GM23338 (cell line): ENCODE measurements at regions not wholly inside any gene's neighbourhood (a gene's known extent, or its start where the extent isn't known, plus 50 kb on each side); places are given as distances from the start of the nearest gene placed in this dataset.

ENCODE experiments used
- ATAC-seq: fragments of 200-7000 bp; cut with Tn5 transposase; 3 replicates; pipeline ENCODE4 v1.9.1; 2020
- DNase-seq: peaks from one replicate; pipeline ENCODE4 v3.0.0-alpha.2; 2015; ENCODE audit warnings: low spot score
- H2AFZ ChIP-seq: fragments of 200-600 bp; sonication (generic); 2 replicates; pipeline ENCODE4 v1.8.0; 2016; ENCODE audit warnings: antibody characterized with exemption, mild to moderate bottlenecking, moderate library complexity
- H3F3A ChIP-seq: fragments of 200-600 bp; sonication (generic); replicated peaks from 2 replicates; pipeline ENCODE4 v1.8.0; 2017; ENCODE audit warnings: antibody characterized with exemption, mixed run types, low read depth
- H3K27ac ChIP-seq: fragments of 200-600 bp; sonication (generic); 2 replicates; pipeline ENCODE4 v1.6.1; 2016; ENCODE audit warnings: low read depth
- H3K27me3 ChIP-seq: fragments of 200-600 bp; sonication (generic); 2 replicates; pipeline ENCODE4 v1.8.0; 2016; ENCODE audit warnings: mild to moderate bottlenecking, mixed run types, moderate library complexity; ENCODE audit not compliant: insufficient read depth
- H3K36me3 ChIP-seq: fragments of 200-600 bp; sonication (generic); 2 replicates; pipeline ENCODE4 v1.8.0; 2016; ENCODE audit warnings: mild to moderate bottlenecking; ENCODE audit not compliant: insufficient read depth
- H3K4me1 ChIP-seq: fragments of 200-600 bp; sonication (generic); 2 replicates; pipeline ENCODE4 v1.8.0; 2016; ENCODE audit warnings: mild to moderate bottlenecking, moderate library complexity; ENCODE audit not compliant: insufficient read depth
- H3K4me2 ChIP-seq: fragments of 200-600 bp; sonication (generic); 2 replicates; pipeline ENCODE4 v1.7.1; 2017; ENCODE audit warnings: mixed run types
- H3K4me3 ChIP-seq: fragments of 200-600 bp; sonication (generic); 2 replicates; pipeline ENCODE4 v1.6.1; 2016; ENCODE audit warnings: mixed run types
- H3K79me2 ChIP-seq: fragments of 200-600 bp; sonication (generic); replicated peaks from 2 replicates; pipeline ENCODE4 v1.8.0; 2017; ENCODE audit warnings: mild to moderate bottlenecking; ENCODE audit not compliant: insufficient read depth
- H3K9me2 ChIP-seq: fragments of 200-600 bp; sonication (generic); 2 replicates; pipeline ENCODE4 v1.8.0; 2017; ENCODE audit not compliant: insufficient read depth
- H4K20me1 ChIP-seq: fragments of 200-600 bp; sonication (generic); replicated peaks from 2 replicates; pipeline ENCODE4 v1.8.0; 2017; ENCODE audit warnings: mild to moderate bottlenecking; ENCODE audit not compliant: insufficient read depth
- H3K27ac Mint-ChIP-seq: 2 replicates; pipeline ENCODE4 v1.8.0; 2020; ENCODE audit warnings: inconsistent platforms, mild to moderate bottlenecking, moderate library complexity, mixed read lengths
- H3K27me3 Mint-ChIP-seq: 3 replicates; pipeline ENCODE4 v1.8.0; 2022; ENCODE audit warnings: low read depth, mild to moderate bottlenecking, moderate library complexity, mixed read lengths, inconsistent platforms; ENCODE audit not compliant: insufficient read depth, poor library complexity
- H3K36me3 Mint-ChIP-seq: 3 replicates; pipeline ENCODE4 v1.8.0; 2021; ENCODE audit warnings: low read depth, mild to moderate bottlenecking, inconsistent platforms, moderate library complexity, mixed read lengths
- H3K4me1 Mint-ChIP-seq: 3 replicates; pipeline ENCODE4 v1.8.0; 2020; ENCODE audit warnings: mild to moderate bottlenecking, inconsistent platforms, mixed read lengths
- H3K4me3 Mint-ChIP-seq: 3 replicates; pipeline ENCODE4 v1.8.0; 2021; ENCODE audit warnings: moderate library complexity, mild to moderate bottlenecking, inconsistent platforms, mixed read lengths
- H3K9me3 Mint-ChIP-seq: 3 replicates; pipeline ENCODE4 v1.8.0; 2020; ENCODE audit warnings: moderate library complexity, mild to moderate bottlenecking, inconsistent platforms, mixed read lengths
- CREB1 ChIP-seq: fragments of 250-450 bp; sonication (Bioruptor Pico); IDR thresholded peaks from 2 replicates; pipeline ENCODE4 v1.5.0; 2020; ENCODE audit warnings: low read depth, mild to moderate bottlenecking, moderate library complexity
- CTCF ChIP-seq, 2 experiments: fragments of 200-600 bp in 1 of 2; sonication (generic) in 1 of 2; conservative IDR thresholded peaks; 2 replicates each; pipeline versions ENCODE4 v1.5.1 to v1.6.1; 2016 to 2017; ENCODE audit warnings: antibody characterized with exemption in 2 of 2, low read depth in 2 of 2, mild to moderate bottlenecking in 2 of 2, moderate library complexity in 1 of 2
- ETS1 ChIP-seq: IDR thresholded peaks from 2 replicates; pipeline ENCODE4 v1.6.1; 2016; ENCODE audit warnings: antibody characterized with exemption
- EZH2 ChIP-seq: fragments of 200-600 bp; sonication (generic); IDR thresholded peaks from one replicate; pipeline ENCODE4 v1.8.0; 2017; ENCODE audit warnings: antibody characterized with exemption, mild to moderate bottlenecking, low read depth; ENCODE audit not compliant: unreplicated experiment
- EZH2phosphoT487 ChIP-seq: fragments of 200-600 bp; sonication (generic); IDR thresholded peaks from one replicate; pipeline ENCODE4 v1.8.1; 2018; ENCODE audit warnings: antibody characterized with exemption; ENCODE audit not compliant: unreplicated experiment
- JUNB ChIP-seq: IDR thresholded peaks from one replicate; pipeline ENCODE4 v1.6.1; 2016; ENCODE audit warnings: antibody characterized with exemption; ENCODE audit not compliant: unreplicated experiment
- NANOG ChIP-seq: IDR thresholded peaks from 2 replicates; pipeline ENCODE4 v1.6.1; 2016; ENCODE audit warnings: antibody characterized with exemption, borderline replicate concordance
- POLR2AphosphoS5 ChIP-seq: IDR thresholded peaks from 2 replicates; pipeline ENCODE4 v1.6.1; 2016; ENCODE audit warnings: antibody characterized with exemption, low read depth
- STAT1 ChIP-seq: IDR thresholded peaks from one replicate; pipeline ENCODE4 v1.6.1; 2016; ENCODE audit warnings: antibody characterized with exemption; ENCODE audit not compliant: unreplicated experiment
- ZNF114 ChIP-seq: fragments of 250-450 bp; sonication (Bioruptor Pico); IDR thresholded peaks from 2 replicates; pipeline ENCODE4 v1.5.0; 2020; ENCODE audit warnings: mild to moderate bottlenecking, moderate library complexity
- ZNF331 ChIP-seq: fragments of 250-450 bp; sonication (Bioruptor Pico); IDR thresholded peaks from 2 replicates; pipeline ENCODE4 v1.5.0; 2020; ENCODE audit warnings: low read depth, mild to moderate bottlenecking, moderate library complexity
- ZNF462 ChIP-seq: fragments of 250-450 bp; sonication (Bioruptor Pico); IDR thresholded peaks from 2 replicates; pipeline ENCODE4 v1.5.0; 2020; ENCODE audit warnings: mild to moderate bottlenecking, moderate library complexity

- H3F3A ChIP-seq: no peaks in the 10 kb centered on the region
Observed at GRCh38 chr3:161573136-161573535, 76.5 kb downstream of the OTOL1 start.

GRCh38 chr3:161575901-161576300, 79.3 kb downstream of the OTOL1 start:
- Mint-ChIP-seq H3K4me3 (no peak overlapping the region), H3K9me3 (no peaks in the 10 kb centered on the region), H3K36me3 (no peaks in the 10 kb centered on the region), H3K27ac (no peak overlapping the region), H3K4me1 (peaks cover 7% of the 10 kb centered on the region), H3K27me3 (no peaks in the 10 kb centered on the region)
- no peaks in the 10 kb centered on the region for H3K4me1 ChIP-seq
- H2AFZ ChIP-seq: no peak overlapping the region
- H3K4me2 ChIP-seq: no peak overlapping the region
- no peaks in the 10 kb centered on the region for H3K79me2 ChIP-seq
- H3K27me3 ChIP-seq: no peaks in the 10 kb centered on the region
- no peak overlapping the region for H3K4me3 ChIP-seq
- ATAC-seq: no peak
- no peaks in the 10 kb centered on the region for H3K9me2 ChIP-seq
- no peaks in the 10 kb centered on the region for H3F3A ChIP-seq
- H3K27ac ChIP-seq: no peak overlapping the region
- no peaks in the 10 kb centered on the region for H3K36me3 ChIP-seq
- no peaks in the 10 kb centered on the region for H4K20me1 ChIP-seq
- no peak for DNase-seq
- no peak for TF ChIP-seq CREB1 (CRISPR knock-in tag)
- no peak for TF ChIP-seq ETS1
- no peak for TF ChIP-seq EZH2phosphoT487
- TF ChIP-seq EZH2: no peak
- no peak for TF ChIP-seq STAT1
- TF ChIP-seq NANOG: no peak
- no peak for TF ChIP-seq JUNB
- no peak for TF ChIP-seq ZNF331
- TF ChIP-seq ZNF114 (CRISPR knock-in tag): no peak
- no peak for TF ChIP-seq CTCF (conservative IDR thresholded peaks at IDR 0.05; ENCODE audit: low read depth in 2 of 2)
- TF ChIP-seq ZNF462 (CRISPR knock-in tag): no peak

More at GRCh38 chr3:161573136-161573535, 76.5 kb downstream of the OTOL1 start:
- no peaks in the 10 kb centered on the region for H3K9me3 Mint-ChIP-seq
- no peak for TF ChIP-seq NANOG
- TF ChIP-seq POLR2AphosphoS5: no peak
- TF ChIP-seq JUNB: no peak
- no peak for TF ChIP-seq ZNF114 (CRISPR knock-in tag)
- DNase-seq (no peak), ATAC-seq (no peak)
- no peaks in the 10 kb centered on the region for H3K27me3 Mint-ChIP-seq
- no peaks in the 10 kb centered on the region for H3K79me2 ChIP-seq
- H3K36me3 Mint-ChIP-seq: no peaks in the 10 kb centered on the region
- H3K27ac ChIP-seq: no peak overlapping the region
- no peaks in the 10 kb centered on the region for H3K27me3 ChIP-seq
- H3K4me3 ChIP-seq: no peak overlapping the region
- peaks cover 7% of the 10 kb centered on the region for H3K4me1 Mint-ChIP-seq
- no peaks in the 10 kb centered on the region for H3K9me2 ChIP-seq
- no peak overlapping the region for H3K4me3 Mint-ChIP-seq
- no peak overlapping the region for H3K27ac Mint-ChIP-seq
- no peak overlapping the region for H2AFZ ChIP-seq
- no peaks in the 10 kb centered on the region for H3K4me1 ChIP-seq
- H4K20me1 ChIP-seq: no peaks in the 10 kb centered on the region
- H3K4me2 ChIP-seq: no peak overlapping the region
- H3K36me3 ChIP-seq: no peaks in the 10 kb centered on the region
